IMR-90 (cell line): ENCODE measurements at regions not wholly inside any gene's neighbourhood (a gene's known extent, or its start where the extent isn't known, plus 50 kb on each side); places are given as distances from the start of the nearest gene placed in this dataset.

Experiments
- ATAC-seq: fragments of 200-7000 bp; cut with Tn5 transposase; 2 replicates; pipeline ENCODE4 v1.9.1; 2020; ENCODE audit warnings: low read depth, mild to moderate bottlenecking, moderate library complexity
- BruUV-seq: library from RNA; stranded (reverse); fragments of 400-500 nt; replicated peaks from 2 replicates; lab custom pipeline; 2021; lab: Mats Ljungman, UMichigan
- CTCF ChIA-PET: fragments of 300-600 bp; formaldehyde crosslinking; extraction: SDS; loops from one replicate; lab custom pipeline; 2021; ENCODE audit warnings: antibody characterized with exemption; lab: Yijun Ruan, JAX
- POLR2A ChIA-PET: fragments of 300-600 bp; sonication (Branson Sonifier 250); formaldehyde crosslinking; loops from one replicate; lab custom pipeline; 2022; ENCODE audit warnings: antibody characterized with exemption; ENCODE audit not compliant: unreplicated experiment; lab: Charles Lee
- DNase-seq: peaks from one replicate; pipeline ENCODE4 v3.0.0; 2013
- H2AFZ ChIP-seq: replicated peaks from 2 replicates; pipeline ENCODE3; 2013; ENCODE audit warnings: low read length, mild to moderate bottlenecking; ENCODE audit not compliant: poor library complexity
- H2AK5ac ChIP-seq: 2 replicates; pipeline ENCODE4 v1.6.1; 2013; ENCODE audit warnings: low read depth, low read length, inconsistent platforms
- H2AK9ac ChIP-seq: replicated peaks from 2 replicates; pipeline ENCODE3; 2013; ENCODE audit warnings: mild to moderate bottlenecking, low read depth, low read length, moderate library complexity; ENCODE audit not compliant: poor library complexity
- H2BK120ac ChIP-seq: 2 replicates; pipeline ENCODE4 v1.6.1; 2013; ENCODE audit warnings: low read depth, low read length, inconsistent platforms
- H2BK15ac ChIP-seq: 3 replicates; pipeline ENCODE4 v1.6.1; 2013; ENCODE audit warnings: low read depth, low read length, inconsistent platforms
- H2BK20ac ChIP-seq: 2 replicates; pipeline ENCODE4 v1.6.1; 2013; ENCODE audit warnings: low read depth, mild to moderate bottlenecking, inconsistent platforms, low read length, moderate library complexity
- H2BK5ac ChIP-seq: 2 replicates; pipeline ENCODE4 v1.6.1; 2013; ENCODE audit warnings: mild to moderate bottlenecking, low read depth, low read length, inconsistent platforms; ENCODE audit not compliant: poor library complexity, severe bottlenecking
- H3K14ac ChIP-seq: replicated peaks from 2 replicates; pipeline ENCODE4 v1.6.1; 2013; ENCODE audit warnings: low read depth, low read length, inconsistent platforms
- H3K18ac ChIP-seq: 2 replicates; pipeline ENCODE4 v1.6.1; 2013; ENCODE audit warnings: low read depth, low read length, control low read depth
- H3K23ac ChIP-seq: 2 replicates; pipeline ENCODE4 v1.6.1; 2013; ENCODE audit warnings: low read depth, low read length, inconsistent platforms
- H3K27ac ChIP-seq: 2 replicates; pipeline ENCODE4 v1.5.1; 2013; ENCODE audit warnings: mild to moderate bottlenecking, control low read depth, low read length; ENCODE audit not compliant: insufficient read depth
- H3K27me3 ChIP-seq: 2 replicates; pipeline ENCODE4 v1.6.1; 2013; ENCODE audit warnings: low read length; ENCODE audit not compliant: control insufficient read depth, insufficient read depth
- H3K36me3 ChIP-seq: 2 replicates; pipeline ENCODE4 v1.6.1; 2013; ENCODE audit warnings: low read length, mixed read lengths; ENCODE audit not compliant: control insufficient read depth, insufficient read depth
- H3K4ac ChIP-seq: 2 replicates; pipeline ENCODE4 v1.6.1; 2013; ENCODE audit warnings: low read depth, low read length, inconsistent platforms
- H3K4me1 ChIP-seq: 2 replicates; pipeline ENCODE4 v1.6.1; 2013; ENCODE audit warnings: low read length, mixed read lengths; ENCODE audit not compliant: control insufficient read depth, insufficient read depth
- H3K4me2 ChIP-seq: 2 replicates; pipeline ENCODE4 v1.6.1; 2013; ENCODE audit warnings: low read depth, mild to moderate bottlenecking, control low read depth, low read length, moderate library complexity
- H3K4me3 ChIP-seq: 2 replicates; pipeline ENCODE4 v1.5.1; 2013; ENCODE audit warnings: low read depth, mild to moderate bottlenecking, control low read depth, low read length, moderate library complexity; ENCODE audit not compliant: insufficient read depth
- H3K56ac ChIP-seq: 2 replicates; pipeline ENCODE4 v1.6.1; 2013; ENCODE audit warnings: low read length, inconsistent platforms; ENCODE audit not compliant: insufficient read depth; ENCODE audit errors: extremely low read depth
- H3K79me1 ChIP-seq, 2 experiments: 2 replicates each; pipeline ENCODE4 v1.6.1; 2013; ENCODE audit warnings: low read length in 2 of 2, inconsistent platforms in 1 of 2, low read depth in 1 of 2
- H3K9ac ChIP-seq: 2 replicates; pipeline ENCODE4 v1.6.1; 2013; ENCODE audit warnings: low read depth, low read length, control low read depth
- H3K9me1 ChIP-seq: 2 replicates; pipeline ENCODE4 v1.6.1; 2013; ENCODE audit warnings: low read length, inconsistent platforms; ENCODE audit not compliant: insufficient read depth
- H3K9me3 ChIP-seq: 2 replicates; pipeline ENCODE4 v1.6.1; 2013; ENCODE audit warnings: low read length; ENCODE audit not compliant: control insufficient read depth, insufficient read depth
- H4K20me1 ChIP-seq: 2 replicates; pipeline ENCODE4 v1.6.1; 2013; ENCODE audit warnings: low read length, inconsistent platforms; ENCODE audit not compliant: insufficient read depth
- H4K5ac ChIP-seq: 2 replicates; pipeline ENCODE4 v1.6.1; 2013; ENCODE audit warnings: mild to moderate bottlenecking, low read depth, low read length, control low read depth
- H4K8ac ChIP-seq, 2 experiments: 2 replicates each; pipeline ENCODE4 v1.6.1; 2013; ENCODE audit warnings: low read depth in 2 of 2, low read length in 2 of 2, control low read depth in 1 of 2, inconsistent platforms in 1 of 2
- H4K91ac ChIP-seq: 2 replicates; pipeline ENCODE4 v1.6.1; 2013; ENCODE audit warnings: low read depth, low read length, inconsistent platforms; ENCODE audit not compliant: insufficient read depth
- WGBS, 2 experiments: methylation state at CpG; one replicate each; pipeline versions ENCODE4 v1.1.5 to v1.1.7; 2013; ENCODE audit warnings: missing lambda C conversion rate in 2 of 2; ENCODE audit not compliant: insufficient read length in 1 of 2; ENCODE audit errors: extremely low coverage in 2 of 2; 5-methylcytosine and 5-hydroxymethylcytosine counted together
- dilution Hi-C: fragments of 300-500 bp; cut with HindIII; formaldehyde crosslinking; loops from one replicate; pipeline ENCODE4 v1.14.3; 2018; ENCODE audit warnings: low sequenced_read_pairs; ENCODE audit not compliant: unreplicated experiment
- in situ Hi-C: fragments of 300-500 bp; cut with MboI; formaldehyde crosslinking; loops from 3 replicates; pipeline ENCODE4 v1.14.3; 2019; ENCODE audit warnings: low sequenced_read_pairs, inconsistent platforms, mixed read lengths
- intact Hi-C: fragments of 100-400 bp; cut with micrococcal nuclease; formaldehyde crosslinking; loops from 2 replicates; pipeline ENCODE4 v1.10.0; 2022
- TF ChIP-seq, protein P1 (sequence below): fragments of 150-350 bp; IDR thresholded peaks from 2 replicates; pipeline ENCODE4 v1.6.1; 2016; ENCODE audit warnings: low read depth, mild to moderate bottlenecking, low read length, moderate library complexity, borderline replicate concordance

DNA sequence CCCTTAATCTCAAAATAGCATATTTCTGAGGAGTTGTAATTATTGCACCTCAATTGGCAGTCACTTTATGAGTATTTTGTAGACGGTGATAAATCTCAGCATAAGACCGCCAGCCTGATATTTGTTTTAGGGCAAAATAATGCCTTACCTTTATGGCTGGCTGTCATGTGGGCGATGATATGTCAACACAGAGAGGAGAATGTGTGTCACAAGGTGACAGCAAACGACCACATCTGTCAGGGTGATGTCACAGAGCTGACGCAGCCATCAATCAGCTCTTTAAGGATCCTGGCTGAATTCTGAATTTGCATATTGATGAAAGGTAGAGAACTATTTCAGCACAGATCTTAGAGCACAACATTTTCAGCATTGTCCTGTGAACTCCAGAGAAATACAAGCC, 209.7 kb downstream of the CEP135 start:
- CTCF ChIA-PET: interaction anchor here (0.8 kb wide), 1 partner anchor 13 kb away, joined by 4 read pairs; no protein-coding TSS in a partner anchor
- in situ Hi-C loops (no loop called here), dilution Hi-C loops (no loop called here), intact Hi-C loops (no loop called here)
- no peak overlapping the region for H2BK120ac ChIP-seq
- H3K14ac ChIP-seq: no peak overlapping the region
- no peak overlapping the region for H3K9ac ChIP-seq
- no peaks in the 10 kb centered on the region for H3K9me3 ChIP-seq
- BruUV-seq: no TSS peak
- no peak for ATAC-seq
- H4K8ac ChIP-seq: no peak overlapping the region
- H2BK5ac ChIP-seq: no peak overlapping the region
- no peak overlapping the region for H3K56ac ChIP-seq
- H4K20me1 ChIP-seq: no peaks in the 10 kb centered on the region
- no peak overlapping the region for H3K18ac ChIP-seq
- no peak overlapping the region for H2AFZ ChIP-seq
- H2BK15ac ChIP-seq: no peak overlapping the region
- no peak overlapping the region for H3K4me3 ChIP-seq
- no peaks in the 10 kb centered on the region for H3K4me1 ChIP-seq
- H3K36me3 ChIP-seq: no peaks in the 10 kb centered on the region
- no peaks in the 10 kb centered on the region for H3K27me3 ChIP-seq
- H3K9me1 ChIP-seq: no peaks in the 10 kb centered on the region
- TF ChIP-seq, protein P1, sequence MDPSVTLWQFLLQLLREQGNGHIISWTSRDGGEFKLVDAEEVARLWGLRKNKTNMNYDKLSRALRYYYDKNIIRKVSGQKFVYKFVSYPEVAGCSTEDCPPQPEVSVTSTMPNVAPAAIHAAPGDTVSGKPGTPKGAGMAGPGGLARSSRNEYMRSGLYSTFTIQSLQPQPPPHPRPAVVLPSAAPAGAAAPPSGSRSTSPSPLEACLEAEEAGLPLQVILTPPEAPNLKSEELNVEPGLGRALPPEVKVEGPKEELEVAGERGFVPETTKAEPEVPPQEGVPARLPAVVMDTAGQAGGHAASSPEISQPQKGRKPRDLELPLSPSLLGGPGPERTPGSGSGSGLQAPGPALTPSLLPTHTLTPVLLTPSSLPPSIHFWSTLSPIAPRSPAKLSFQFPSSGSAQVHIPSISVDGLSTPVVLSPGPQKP: no peak
- no peak overlapping the region for H2AK5ac ChIP-seq
- H4K5ac ChIP-seq: no peak overlapping the region
- no peak for DNase-seq
- H3K4me2 ChIP-seq: no peak overlapping the region
- H2BK20ac ChIP-seq: no peak overlapping the region
- H2AK9ac ChIP-seq: no peak overlapping the region
- H3K27ac ChIP-seq: no peak overlapping the region
- no peak overlapping the region for H4K91ac ChIP-seq
- POLR2A ChIA-PET: no interaction called here
- no peak overlapping the region for H3K23ac ChIP-seq
- no peak overlapping the region for H3K4ac ChIP-seq
- WGBS, 2 experiments: no CpG with 5 or more reads among the region's 5 CpGs
- H3K79me1 ChIP-seq: no peaks in the 10 kb centered on the region
